UCSD-AML1 (cell line): ENCODE measurements at regions not wholly inside any gene's neighbourhood (a gene's known extent, or its start where the extent isn't known, plus 50 kb on each side); places are given as distances from the start of the nearest gene placed in this dataset.

Experiments
- DNase-seq: peaks from one replicate; lab custom pipeline; 2025; ENCODE audit not compliant: unreplicated experiment; lab: John Stamatoyannopoulos, UW

DNA sequence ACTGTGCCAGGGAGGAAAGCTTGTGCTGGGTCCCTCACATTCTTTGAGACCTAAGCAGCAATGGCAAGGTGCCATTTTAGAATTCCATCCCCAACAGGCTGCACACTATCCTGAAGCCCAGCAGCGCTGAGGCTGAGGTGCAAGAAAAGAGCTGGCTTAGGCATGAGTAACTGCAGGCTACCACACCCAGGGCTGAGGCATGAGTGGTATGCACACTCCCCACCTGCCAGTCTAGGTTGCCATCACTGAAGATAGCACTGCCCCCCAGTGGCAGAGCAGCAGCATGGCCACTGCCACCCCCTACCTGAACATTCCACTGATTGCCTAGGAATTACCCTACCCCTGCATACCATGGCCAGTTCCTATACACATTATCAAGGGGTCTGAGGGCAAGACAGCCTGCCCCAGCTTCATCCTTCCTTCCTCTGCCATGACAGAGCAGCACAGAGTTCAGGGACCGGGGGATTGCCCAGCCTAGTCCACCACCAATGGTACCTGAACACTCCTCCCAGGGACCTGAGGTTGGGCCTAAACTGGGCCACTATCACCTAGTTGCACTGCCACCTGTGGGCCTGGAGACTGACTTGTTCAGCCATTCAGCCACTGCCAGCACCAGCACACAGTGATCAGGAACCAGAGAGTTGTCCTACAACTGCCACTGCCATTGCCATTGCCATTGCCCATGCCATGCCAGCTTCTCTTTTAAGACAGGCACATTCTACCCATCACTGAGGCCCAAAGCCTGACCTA lies 129.8 kb downstream of the SATB1 start:
- DNase-seq: peak; percentile 52

DNA sequence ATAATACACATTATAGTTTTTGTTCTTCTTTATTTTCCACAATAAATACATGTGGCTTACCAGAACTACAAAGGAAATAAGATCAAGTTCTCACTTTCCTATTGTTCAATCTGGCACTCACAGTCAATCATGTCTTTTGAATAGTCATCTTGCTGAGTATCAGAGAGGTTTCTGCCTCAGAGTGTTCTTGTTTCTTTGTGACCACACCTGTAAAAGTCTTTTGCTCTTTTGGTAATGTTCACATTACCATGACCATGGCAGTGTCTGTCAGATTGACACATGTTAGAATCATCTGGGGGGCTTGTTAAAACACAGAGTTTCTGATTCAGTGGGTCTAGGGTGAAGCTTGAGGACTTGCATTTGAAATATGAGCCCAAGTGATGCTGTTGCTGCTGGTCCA lies 135.0 kb downstream of the SATB1 start:
- no peak for DNase-seq

DNA sequence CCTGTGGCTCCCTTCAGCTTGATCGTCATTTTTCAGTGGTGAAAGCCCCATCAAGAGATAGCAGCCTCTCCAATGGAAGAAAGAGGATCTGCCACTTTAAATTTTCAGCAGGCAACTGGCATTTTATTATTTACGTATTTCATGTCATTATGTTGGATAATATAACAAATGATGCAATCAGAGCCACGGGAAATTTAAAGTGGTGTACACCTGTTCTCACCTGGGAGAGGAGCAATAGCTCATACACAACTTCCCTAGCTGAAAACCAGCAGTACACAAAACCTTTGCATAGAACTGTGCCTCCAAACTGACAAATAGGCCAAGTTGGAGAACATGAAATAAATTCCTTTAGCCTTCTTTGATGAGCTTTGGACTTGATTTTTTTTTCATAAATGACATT lies 136.9 kb downstream of the SATB1 start:
- DNase-seq: no peak

DNA sequence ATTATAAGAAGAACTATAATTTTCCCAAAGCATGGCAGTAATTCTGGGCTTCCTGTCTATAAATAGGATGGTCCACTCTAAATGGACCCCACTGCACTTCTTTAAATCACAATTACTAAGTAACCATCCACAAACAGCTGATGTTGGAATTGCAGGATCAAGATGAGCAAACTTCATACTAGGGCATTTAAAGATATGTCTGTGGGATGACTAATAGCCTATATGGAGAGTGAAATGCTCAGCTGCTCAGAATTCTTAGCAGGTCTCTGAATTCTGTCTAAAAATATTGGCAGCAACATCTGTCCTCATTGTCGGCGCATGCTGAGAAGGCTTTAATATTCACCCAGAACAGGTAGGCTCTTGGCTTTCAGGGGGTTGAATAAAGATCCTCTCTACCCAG lies 140.4 kb downstream of the SATB1 start:
- DNase-seq: no peak

DNA sequence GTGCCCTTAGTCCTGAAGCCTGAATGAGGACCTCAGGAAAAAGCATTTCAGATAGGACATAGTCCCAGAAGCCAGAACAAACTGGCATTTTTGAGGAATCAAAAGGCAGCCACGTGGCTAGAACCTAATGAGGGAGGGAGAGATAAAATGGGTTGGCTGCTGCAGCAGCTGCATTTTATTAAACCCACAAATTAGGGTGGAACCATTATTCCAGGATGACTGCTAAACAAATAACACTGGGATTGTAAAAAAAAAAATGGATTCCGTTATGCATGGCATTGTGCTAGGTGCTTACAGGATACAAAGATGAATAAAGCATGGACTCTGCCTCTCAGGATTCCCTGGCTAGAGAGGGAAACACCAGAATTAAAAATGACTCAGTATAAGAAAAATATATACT lies 141.5 kb downstream of the SATB1 start:
- DNase-seq: no peak

DNA sequence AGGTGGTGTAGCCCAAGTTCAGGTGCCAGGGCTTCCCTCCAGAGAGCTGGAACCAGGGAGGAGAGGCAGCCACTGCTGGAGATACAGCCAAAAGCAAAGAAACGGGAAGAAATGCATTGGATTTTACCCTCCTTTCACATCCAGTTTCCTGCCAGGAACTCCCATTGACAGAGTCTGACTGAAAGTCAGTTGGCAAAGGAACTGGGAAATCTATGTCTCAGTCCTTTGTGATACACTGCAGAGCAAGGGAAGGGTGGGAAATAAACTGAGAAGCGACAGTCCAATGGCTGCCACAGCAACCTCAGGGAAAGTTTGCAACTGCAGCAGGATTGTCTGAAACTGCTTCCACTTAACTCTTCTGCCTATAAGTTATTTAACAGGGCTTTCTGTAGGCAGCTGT lies 142.6 kb downstream of the SATB1 start:
- peak; percentile 4 for DNase-seq

DNA sequence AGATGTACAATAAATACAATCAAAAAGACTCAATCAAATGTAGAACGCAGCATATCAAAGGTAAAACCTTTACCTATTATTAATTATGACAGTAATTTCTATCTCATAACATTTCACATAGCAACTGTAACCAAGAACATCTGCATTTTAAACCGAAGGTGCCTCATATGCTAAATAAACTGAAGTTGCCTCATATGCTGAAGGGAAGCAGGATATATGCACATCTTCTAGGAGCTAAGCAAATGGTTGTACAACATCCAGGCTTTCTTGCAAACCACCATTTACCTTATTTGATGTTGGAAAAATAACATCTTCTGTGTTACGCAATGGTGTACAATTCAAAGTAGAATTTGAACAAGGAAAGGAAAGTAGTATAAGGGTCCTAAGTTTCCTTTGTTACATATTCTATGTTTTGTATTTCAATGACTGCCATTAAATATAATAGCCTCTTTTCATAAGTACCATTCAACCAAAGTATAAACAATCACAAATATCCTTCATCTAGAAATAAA lies 145.9 kb downstream of the SATB1 start:
- no peak for DNase-seq

DNA sequence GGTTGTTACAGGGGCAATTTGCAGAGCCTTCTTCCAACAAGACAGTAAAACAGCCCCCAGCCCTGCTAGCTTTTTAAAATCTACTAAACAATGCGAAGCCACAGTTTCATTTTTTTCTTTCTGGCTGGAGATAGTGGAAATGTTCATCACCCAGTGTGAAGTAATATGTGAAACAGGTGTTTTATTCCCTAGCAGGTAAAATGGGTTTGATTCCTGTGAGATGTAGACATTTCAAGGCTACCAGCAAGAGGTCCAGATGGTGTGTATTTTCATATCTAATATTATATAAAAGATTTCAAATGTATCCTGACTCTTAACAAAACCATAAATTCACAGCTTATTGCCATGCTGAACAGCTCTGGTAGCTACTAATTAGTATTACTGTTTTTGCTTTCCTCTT lies 160.3 kb downstream of the SATB1 start:
- no peak for DNase-seq

DNA sequence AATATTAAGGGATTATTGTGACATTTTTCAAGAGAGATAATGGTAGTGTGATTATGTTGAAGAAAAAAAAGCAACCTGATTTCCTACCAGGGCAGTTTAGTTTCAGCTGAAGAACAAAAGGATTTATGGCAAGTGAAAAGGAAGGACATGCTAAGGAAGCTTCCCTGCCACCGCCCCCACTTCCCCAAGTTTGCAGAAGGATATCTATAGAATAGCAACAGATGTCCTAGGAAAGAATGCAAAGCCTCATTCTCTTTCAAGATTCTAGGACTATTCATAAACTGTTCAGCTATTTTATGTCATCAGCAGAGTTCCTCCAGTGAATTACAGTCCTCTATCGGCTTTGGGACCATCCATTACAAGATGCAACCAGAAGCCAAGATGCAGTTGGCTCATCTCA lies 160.8 kb downstream of the SATB1 start:
- no peak for DNase-seq

DNA sequence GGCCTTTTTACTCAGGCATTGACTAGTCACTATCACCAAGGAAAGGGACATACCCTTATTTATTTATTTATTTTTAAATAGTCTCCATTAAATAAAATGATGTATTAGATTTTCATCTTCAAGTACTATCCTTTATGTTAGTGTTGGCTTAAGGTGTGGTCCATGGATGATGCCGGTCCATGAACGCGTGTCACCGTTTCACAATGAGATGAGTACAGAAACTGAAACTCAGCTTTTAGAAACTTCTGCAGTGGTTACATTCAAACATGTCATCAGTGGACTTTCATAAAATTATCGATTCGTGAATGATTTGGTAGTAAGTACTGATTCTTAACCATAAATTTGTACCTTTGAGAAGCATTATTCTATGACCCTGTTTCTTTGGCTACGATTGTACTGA lies 166.6 kb downstream of the SATB1 start:
- DNase-seq: no peak

DNA sequence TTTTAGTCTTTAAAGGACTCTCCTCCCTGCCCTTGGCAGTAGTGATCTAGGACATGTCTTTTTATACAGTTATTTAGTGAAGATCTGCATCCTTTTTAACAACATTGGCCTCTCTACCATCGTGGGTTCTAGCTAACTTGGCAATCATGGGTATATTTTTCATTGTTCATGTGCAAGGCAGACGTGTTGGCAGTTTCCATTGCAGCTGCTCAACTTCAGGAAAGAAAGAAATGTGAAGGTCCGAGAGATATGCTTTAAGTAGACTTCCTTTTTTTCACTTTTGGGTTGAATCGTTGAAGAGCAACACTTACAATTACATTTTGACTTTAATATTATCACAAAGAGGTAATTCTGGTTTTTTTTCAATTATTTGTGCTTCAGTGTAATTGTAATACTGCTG lies 172.6 kb downstream of the SATB1 start:
- no peak for DNase-seq

DNA sequence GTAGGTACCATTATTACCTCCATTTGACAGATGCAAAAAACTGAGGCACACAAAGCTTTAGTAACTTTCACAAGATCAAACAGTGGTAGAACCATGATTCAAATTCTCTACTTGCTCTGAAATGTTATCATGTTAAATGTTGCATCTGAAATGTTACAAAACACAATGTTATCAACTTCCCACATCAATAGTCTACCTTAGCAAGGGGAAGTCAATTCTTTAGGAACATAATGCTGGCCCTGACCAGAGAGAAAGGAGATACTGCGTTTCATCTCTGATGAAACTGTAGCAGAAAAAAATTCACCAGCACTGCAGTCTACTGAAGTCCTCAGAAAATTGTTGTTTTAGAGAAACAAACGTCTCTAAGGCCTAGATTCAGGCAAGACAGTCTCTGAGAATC lies 174.1 kb downstream of the SATB1 start:
- DNase-seq: no peak

DNA sequence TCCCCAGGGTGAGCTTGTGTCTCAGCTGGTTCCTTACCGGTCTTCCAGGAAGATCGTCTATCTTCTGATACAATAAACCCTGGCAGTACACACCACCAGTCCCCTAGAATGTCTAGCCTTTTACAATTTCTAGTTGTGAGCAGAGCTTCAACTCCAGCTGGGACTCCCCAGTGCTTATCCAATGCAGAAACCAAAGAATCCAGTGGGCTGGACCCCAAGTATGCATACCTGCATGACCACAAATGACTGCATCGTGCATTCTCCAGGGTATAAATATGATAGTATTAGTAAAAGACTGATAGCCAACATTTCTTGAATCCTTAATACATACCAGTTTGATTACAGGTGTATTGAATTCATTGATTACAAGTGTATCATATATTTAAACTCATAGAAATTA lies 176.0 kb downstream of the SATB1 start:
- DNase-seq: no peak

DNA sequence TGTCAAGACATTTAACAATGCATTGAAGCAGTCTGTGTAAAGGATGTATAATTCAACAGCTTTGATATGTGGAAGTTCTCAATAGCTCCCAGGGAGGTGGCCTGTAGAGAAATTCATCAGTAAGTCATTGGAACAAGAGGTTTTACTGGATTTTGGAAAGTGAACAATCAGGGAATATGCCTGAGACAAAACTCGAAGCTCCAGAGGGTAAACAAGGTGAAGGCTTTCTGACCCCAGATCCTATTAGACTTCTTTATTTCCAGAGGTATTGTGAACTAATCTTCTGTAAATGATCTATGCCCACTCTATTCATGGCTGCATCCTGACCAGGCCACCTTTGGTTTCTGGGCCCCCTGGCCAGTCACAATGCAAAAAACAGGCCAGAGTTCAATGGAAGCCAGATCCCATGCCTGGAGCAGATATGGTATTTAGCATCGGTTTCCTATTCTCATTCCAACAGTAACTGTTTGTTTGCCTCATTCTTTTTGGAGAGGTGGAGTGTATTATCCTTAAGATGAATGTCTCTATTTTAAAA lies 177.3 kb downstream of the SATB1 start:
- no peak for DNase-seq

DNA sequence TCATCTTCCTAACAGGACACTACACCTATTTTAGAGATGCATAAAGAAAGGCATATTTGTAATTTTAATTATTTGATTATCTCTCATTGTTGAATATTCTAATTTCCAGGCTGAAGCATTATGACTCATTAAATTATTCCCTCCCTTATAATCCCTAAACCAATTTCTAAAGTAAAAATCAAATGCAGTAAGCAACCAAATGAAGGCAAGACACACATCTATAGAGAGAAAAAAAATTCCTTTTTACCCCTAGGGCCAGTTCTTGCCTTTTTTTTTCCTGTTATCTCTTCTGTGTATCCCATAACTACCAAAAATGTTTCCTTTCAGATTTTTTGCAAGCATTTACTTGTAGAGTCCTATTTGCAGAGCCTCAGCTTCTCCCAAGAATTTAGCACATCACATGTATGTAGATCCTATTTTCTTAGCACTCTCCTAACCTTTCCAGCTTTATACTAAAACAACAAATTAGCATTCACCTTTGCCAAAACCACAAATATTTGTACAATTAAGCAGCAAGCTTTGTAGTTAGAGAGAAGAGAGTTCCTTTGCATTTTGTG lies 177.9 kb downstream of the SATB1 start:
- no peak for DNase-seq

DNA sequence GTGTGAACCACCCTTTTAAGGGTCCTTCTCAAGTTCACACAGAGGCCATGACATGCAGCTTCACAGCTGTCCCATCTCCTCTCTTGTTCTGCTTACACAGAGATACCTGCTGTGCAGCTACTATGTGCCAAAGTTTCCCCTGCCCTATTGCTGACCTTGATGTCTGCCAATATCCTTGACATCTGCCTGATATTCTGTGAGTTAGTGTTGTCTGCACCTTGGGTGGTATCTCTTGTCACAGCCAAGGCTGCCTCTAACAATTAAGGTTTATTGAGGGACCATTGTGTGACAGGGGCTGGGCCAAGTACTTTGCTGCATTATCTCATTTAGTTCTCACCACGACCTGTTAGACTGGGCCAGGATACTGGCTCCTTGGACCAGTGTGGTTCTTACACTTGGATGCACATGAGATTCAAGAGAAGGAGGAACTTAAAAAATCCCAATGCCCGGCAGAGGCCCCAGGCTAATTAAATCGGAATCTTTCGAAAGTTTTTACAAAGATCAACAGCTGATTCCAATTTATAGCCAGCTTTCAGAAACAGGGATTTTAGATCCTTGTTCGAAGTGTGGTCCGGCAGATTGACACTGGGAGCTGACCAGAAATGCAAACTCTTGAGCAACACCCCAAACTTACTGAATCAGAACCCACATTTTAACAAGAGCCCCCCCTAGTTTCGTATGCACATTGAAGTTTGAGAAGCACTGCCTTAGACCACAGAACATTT lies 178.6 kb downstream of the SATB1 start:
- DNase-seq: no peak

DNA sequence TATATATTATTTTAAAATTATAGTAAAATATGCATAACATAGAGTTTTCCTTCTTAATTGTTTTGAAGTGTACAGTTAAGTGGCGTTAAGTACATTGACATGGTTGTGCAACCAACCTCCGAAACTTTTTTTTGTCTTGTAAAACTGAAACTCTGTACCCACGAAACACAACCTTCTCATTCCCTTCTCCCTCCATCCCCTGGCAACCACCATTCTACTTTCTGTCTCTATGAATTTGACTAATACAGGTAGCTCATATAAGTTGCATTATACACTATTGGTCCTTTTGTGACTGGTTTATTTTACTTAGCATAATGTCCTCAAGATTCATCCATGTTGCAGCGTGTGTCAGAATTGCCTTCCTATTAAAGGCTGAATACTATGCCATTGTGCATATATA lies 179.4 kb downstream of the SATB1 start:
- no peak for DNase-seq

DNA sequence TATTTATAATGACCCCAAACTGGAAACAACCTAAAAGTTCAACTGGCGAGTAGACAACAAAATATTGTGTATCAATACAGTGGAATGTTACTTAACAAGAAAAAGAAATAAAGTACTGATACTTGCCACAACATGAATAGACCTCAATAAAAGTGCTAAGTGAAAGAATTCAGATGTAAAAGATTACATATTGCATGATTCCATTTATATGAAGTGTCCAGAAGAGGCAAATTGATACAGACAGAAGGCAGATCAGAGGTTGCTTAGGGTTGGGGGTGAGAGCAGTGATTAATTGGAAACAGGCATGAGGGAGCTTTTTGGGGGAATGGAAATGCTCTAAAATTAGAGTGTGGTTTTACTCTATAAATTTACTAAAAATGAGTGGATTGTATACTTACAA lies 183.3 kb downstream of the SATB1 start:
- no peak for DNase-seq

DNA sequence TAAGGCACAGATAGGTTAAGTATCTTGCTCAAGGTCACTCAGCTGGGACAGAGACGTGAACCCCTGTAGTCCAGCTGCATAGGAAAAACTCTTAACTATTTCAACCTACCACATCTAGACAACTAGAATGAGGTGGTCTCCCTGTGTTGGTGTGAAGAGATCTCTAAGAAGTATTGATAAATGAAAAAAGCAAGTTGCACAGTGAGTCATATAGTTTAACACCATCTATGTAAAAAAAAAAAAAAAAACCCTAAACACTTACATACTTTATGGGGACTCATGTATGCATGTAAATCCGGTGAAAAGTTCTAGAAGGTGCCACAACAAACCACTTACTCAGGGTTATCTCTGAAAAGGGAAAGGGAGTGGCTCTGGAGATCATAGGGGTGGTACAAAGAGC lies 185.5 kb downstream of the SATB1 start:
- no peak for DNase-seq

DNA sequence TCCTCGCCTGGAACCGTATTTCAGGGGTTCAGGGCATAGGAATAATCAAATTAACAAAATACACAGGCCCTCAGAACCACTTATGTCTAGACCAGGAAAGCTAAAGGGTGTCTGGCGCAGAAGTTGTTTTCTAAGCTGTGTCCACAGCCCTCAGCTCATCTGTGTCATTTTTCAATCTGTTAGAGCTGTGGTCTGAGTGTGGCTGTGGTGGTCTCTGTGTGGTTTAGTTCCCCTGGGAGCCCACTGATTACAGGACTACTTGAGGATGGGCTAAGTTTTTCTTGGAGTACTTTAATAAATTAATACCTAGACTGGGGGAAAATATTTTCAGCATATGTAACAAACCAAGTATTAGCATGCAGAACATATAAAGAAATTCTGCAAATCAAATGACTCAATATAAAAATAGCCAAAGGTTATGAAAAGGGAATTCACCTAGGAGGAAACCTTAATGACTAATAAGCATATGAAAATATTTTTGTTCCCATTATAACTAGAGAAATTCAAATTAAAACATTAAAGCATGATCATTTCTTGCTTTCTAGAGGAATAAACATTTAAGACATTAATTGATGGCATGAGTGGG lies 186.3 kb downstream of the SATB1 start:
- DNase-seq: no peak

DNA sequence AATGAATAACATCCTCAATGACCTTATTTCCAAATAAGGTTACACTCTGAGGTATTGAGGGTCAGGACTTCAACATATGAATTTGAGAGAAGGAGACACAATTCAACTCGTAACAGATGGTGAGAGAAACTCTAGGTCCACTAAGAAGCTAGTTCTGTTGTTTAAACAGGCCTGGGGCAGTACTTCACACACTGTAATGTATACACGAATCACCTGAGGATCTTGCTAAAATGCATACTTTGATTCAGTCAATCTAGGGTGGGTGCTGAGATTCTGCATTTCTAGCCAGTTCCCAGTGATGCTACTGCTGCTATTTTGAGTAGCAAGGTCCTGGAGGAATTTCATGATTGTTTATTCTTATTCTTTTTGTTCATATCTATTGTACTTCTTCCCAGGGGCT lies 186.8 kb downstream of the SATB1 start:
- DNase-seq: no peak
